ENCODE measurements at regions not wholly inside any gene's neighbourhood (a gene's known extent, or its start where the extent isn't known, plus 50 kb on each side); places are given as distances from the start of the nearest gene placed in this dataset.

GRCh38 chr18:25563816-25564683 lies 212.1 kb upstream of the ZNF521 start:
- Histone ChIP-seq H3K27me3 (ENCODE audit: insufficient read depth in 3 of 3, low read length in 2 of 3) (no peaks in the 10 kb centered on the region), H3K9me3 (no peaks in the 10 kb centered on the region), H3K4me3 (no peak overlapping the region), H3K27ac (no peak overlapping the region), H3K36me3 (ENCODE audit: insufficient read depth in 1 of 2, low read depth in 1 of 2) (no peaks in the 10 kb centered on the region), H3K4me1 (peaks cover 6% of the 10 kb centered on the region)
- ATAC-seq (no peak), DNase-seq (no peak)
- intact Hi-C loops (cut with DNase I), result loop anchor here (5.0 to 10.0 kb wide), 5 partner anchors 47 to 271 kb away; partner anchors contain the start of gene ZNF521 (in 1 of the 2)
- WGBS, 3 donors, result 89% methylated on average over 16 of the region's 16 CpGs
- TF ChIP-seq, protein P1, sequence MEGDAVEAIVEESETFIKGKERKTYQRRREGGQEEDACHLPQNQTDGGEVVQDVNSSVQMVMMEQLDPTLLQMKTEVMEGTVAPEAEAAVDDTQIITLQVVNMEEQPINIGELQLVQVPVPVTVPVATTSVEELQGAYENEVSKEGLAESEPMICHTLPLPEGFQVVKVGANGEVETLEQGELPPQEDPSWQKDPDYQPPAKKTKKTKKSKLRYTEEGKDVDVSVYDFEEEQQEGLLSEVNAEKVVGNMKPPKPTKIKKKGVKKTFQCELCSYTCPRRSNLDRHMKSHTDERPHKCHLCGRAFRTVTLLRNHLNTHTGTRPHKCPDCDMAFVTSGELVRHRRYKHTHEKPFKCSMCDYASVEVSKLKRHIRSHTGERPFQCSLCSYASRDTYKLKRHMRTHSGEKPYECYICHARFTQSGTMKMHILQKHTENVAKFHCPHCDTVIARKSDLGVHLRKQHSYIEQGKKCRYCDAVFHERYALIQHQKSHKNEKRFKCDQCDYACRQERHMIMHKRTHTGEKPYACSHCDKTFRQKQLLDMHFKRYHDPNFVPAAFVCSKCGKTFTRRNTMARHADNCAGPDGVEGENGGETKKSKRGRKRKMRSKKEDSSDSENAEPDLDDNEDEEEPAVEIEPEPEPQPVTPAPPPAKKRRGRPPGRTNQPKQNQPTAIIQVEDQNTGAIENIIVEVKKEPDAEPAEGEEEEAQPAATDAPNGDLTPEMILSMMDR (IDR thresholded peaks at IDR 0.05), result no peak

- Histone ChIP-seq H3K9me3 (no peaks in the 10 kb centered on the region), H3K36me3 (ENCODE audit: insufficient read depth in 1 of 2, low read depth in 1 of 2) (no peaks in the 10 kb centered on the region), H3K4me3 (no peak overlapping the region), H3K4me1 (peaks cover 6% of the 10 kb centered on the region), H3K27me3 (ENCODE audit: insufficient read depth in 3 of 3, low read length in 2 of 3) (no peaks in the 10 kb centered on the region), H3K27ac (no peak overlapping the region)
- 86 to 93% (median 89%) methylated on average over 3 of the region's 3 CpGs for WGBS, 3 donors
- ATAC-seq (no peak), DNase-seq (no peak)
- intact Hi-C loops (cut with DNase I), result loop anchor here (5.0 to 10.0 kb wide), 5 partner anchors 46 to 271 kb away; partner anchors contain the start of gene ZNF521 (in 1 of the 2)
- TF ChIP-seq, protein P1 (IDR thresholded peaks at IDR 0.05), result no peak
Observed at GRCh38 chr18:25563346-25563745, 211.4 kb upstream of the ZNF521 start.

- no peak overlapping the region for H3K27ac ChIP-seq
- DNase-seq, result no peak
- WGBS, 3 donors, result 62 to 71% (median 66%) methylated on average over 6 of the region's 6 CpGs
- peaks cover 6% of the 10 kb centered on the region for H3K4me1 ChIP-seq
- H3K9me3 ChIP-seq, result no peaks in the 10 kb centered on the region
- no peak overlapping the region for H3K4me3 ChIP-seq
- no peaks in the 10 kb centered on the region for H3K36me3 ChIP-seq (ENCODE audit: insufficient read depth in 1 of 2, low read depth in 1 of 2)
- intact Hi-C loops (cut with DNase I), result loop anchor here (5.0 to 10.0 kb wide), 5 partner anchors 45 to 273 kb away; partner anchors contain the start of gene ZNF521 (in 1 of the 2)
- H3K27me3 ChIP-seq (ENCODE audit: insufficient read depth in 3 of 3, low read length in 2 of 3), result no peaks in the 10 kb centered on the region
- peak in 1 of 4 donors; percentile 9 for ATAC-seq
- TF ChIP-seq, protein P1 (IDR thresholded peaks at IDR 0.05), result peak; percentile 31
Observed at GRCh38 chr18:25561918-25562317, 210.0 kb upstream of the ZNF521 start.

- Histone ChIP-seq H3K27me3 (ENCODE audit: insufficient read depth in 3 of 3, low read length in 2 of 3) (no peaks in the 10 kb centered on the region), H3K36me3 (ENCODE audit: insufficient read depth in 1 of 2, low read depth in 1 of 2) (no peaks in the 10 kb centered on the region), H3K4me3 (no peak overlapping the region), H3K4me1 (peaks cover 6% of the 10 kb centered on the region), H3K27ac (no peak overlapping the region), H3K9me3 (no peaks in the 10 kb centered on the region)
- ATAC-seq (peak; percentile 70 to 98 (median 88)), DNase-seq (peak in 1 of 2 donors; percentile 59)
- intact Hi-C loops (cut with DNase I), result loop anchor here (5.0 to 10.0 kb wide), 5 partner anchors 43 to 274 kb away; partner anchors contain the start of gene ZNF521 (in 1 of the 2)
- TF ChIP-seq, protein P1 (IDR thresholded peaks at IDR 0.05), result no peak
- 27 to 37% (median 30%) methylated on average over 4 of the region's 4 CpGs for whole genome bisulfite sequencing, 3 donors
Observed at GRCh38 chr18:25560369-25560768, 208.4 kb upstream of the ZNF521 start.
